Activated CD8-positive, alpha-beta T cell treated with anti-CD3 and anti-CD28 coated beads for 36 hours (primary cell): ENCODE measurements at regions not wholly inside any gene's neighbourhood (a gene's known extent, or its start where the extent isn't known, plus 50 kb on each side); places are given as distances from the start of the nearest gene placed in this dataset.

Source experiments
- ATAC-seq: fragments of 200-7000 bp; cut with Tn5 transposase; one replicate; pipeline ENCODE4 v1.10.0; 2021; ENCODE audit warnings: mild to moderate bottlenecking, moderate library complexity
- CTCF ChIA-PET: fragments of 350-600 bp; sonication (Branson Sonifier 250); formaldehyde crosslinking; loops from one replicate; lab custom pipeline; 2021; ENCODE audit warnings: antibody characterized with exemption; lab: Charles Lee
- POLR2A ChIA-PET: fragments of 350-600 bp; sonication (Branson Sonifier 250); formaldehyde crosslinking; loops from one replicate; lab custom pipeline; 2021; ENCODE audit warnings: antibody characterized with exemption; lab: Charles Lee
- DNase-seq: peaks from one replicate; pipeline ENCODE4 v3.0.0-alpha.2; 2020
- H3K27ac Mint-ChIP-seq: one replicate; pipeline ENCODE4 v1.8.0; 2021; ENCODE audit warnings: mild to moderate bottlenecking, mixed read lengths
- H3K27me3 Mint-ChIP-seq: one replicate; pipeline ENCODE4 v1.8.0; 2021; ENCODE audit warnings: mixed read lengths
- H3K36me3 Mint-ChIP-seq: one replicate; pipeline ENCODE4 v1.8.0; 2021; ENCODE audit warnings: low read depth, mixed read lengths
- H3K4me1 Mint-ChIP-seq: one replicate; pipeline ENCODE4 v1.8.0; 2021; ENCODE audit warnings: low read depth, mixed read lengths
- H3K4me3 Mint-ChIP-seq: one replicate; pipeline ENCODE4 v1.8.0; 2021; ENCODE audit warnings: mild to moderate bottlenecking, moderate library complexity, mixed read lengths
- H3K9me3 Mint-ChIP-seq: one replicate; pipeline ENCODE4 v1.8.0; 2021; ENCODE audit warnings: mixed read lengths
- intact Hi-C: fragments of 100-400 bp; cut with micrococcal nuclease; formaldehyde crosslinking; loops from one replicate; pipeline ENCODE4 v1.10.0; 2022
- TF ChIP-seq, protein P1 (sequence below): fragments of 200-600 bp; IDR thresholded peaks from one replicate; pipeline ENCODE4 v1.8.0; 2022; ENCODE audit warnings: antibody characterized with exemption, mild to moderate bottlenecking

DNA sequence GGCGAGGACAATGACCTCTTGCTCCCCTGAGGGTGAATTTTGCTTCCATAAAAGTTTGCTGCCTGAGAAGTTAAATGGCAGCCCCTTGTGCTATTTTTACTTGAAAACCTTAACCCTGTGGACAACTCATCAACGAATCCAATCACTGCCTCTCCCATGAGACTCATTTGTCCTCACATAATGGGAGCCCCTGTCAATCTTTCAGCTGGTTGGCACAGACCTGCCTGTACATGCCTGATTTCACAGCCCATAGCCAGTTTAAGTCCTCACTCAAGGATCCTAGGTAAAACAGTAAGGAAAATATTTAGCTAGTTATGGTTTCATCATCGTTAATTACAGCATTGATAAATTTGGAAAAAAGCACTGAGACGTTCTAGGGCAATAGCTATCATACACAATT lies 207.4 kb downstream of the NHLRC3 start:
- Mint-ChIP-seq H3K9me3 (no peaks in the 10 kb centered on the region), H3K27ac (no peak overlapping the region), H3K4me3 (no peak overlapping the region), H3K27me3 (peaks cover 12% of the 10 kb centered on the region), H3K4me1 (no peaks in the 10 kb centered on the region), H3K36me3 (no peaks in the 10 kb centered on the region)
- POLR2A ChIA-PET, result no interaction called here
- no peak for DNase-seq
- CTCF ChIA-PET, result interaction anchor here (1.5 kb wide), 1 partner anchor 16 kb away, joined by 5 read pairs; no protein-coding TSS in a partner anchor
- intact Hi-C loops, result no loop called here
- TF ChIP-seq, protein P1, sequence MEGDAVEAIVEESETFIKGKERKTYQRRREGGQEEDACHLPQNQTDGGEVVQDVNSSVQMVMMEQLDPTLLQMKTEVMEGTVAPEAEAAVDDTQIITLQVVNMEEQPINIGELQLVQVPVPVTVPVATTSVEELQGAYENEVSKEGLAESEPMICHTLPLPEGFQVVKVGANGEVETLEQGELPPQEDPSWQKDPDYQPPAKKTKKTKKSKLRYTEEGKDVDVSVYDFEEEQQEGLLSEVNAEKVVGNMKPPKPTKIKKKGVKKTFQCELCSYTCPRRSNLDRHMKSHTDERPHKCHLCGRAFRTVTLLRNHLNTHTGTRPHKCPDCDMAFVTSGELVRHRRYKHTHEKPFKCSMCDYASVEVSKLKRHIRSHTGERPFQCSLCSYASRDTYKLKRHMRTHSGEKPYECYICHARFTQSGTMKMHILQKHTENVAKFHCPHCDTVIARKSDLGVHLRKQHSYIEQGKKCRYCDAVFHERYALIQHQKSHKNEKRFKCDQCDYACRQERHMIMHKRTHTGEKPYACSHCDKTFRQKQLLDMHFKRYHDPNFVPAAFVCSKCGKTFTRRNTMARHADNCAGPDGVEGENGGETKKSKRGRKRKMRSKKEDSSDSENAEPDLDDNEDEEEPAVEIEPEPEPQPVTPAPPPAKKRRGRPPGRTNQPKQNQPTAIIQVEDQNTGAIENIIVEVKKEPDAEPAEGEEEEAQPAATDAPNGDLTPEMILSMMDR, result no peak
- no peak for ATAC-seq

DNA sequence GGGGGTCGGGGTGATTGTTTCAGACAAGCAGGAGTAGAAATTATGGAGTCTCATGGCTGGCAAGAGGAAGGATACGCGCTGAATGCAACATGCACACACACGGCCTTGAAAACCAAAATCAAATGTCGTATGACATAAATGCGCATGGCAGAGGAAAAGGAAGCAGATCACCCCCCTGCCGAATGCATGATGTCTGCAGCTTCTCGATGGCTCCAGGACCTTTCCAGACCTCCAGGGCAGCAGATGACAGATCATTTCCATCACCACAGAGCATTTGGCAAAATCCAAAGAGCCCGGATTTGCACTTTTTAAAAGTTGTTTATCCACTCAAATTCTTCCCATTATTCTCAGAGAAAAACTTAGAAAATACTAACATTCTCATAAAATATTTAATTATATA lies 211.7 kb downstream of the NHLRC3 start:
- ChIA-PET CTCF (no interaction called here), POLR2A (no interaction called here)
- peaks cover 13% of the 10 kb centered on the region for H3K27me3 Mint-ChIP-seq
- no peak overlapping the region for H3K4me3 Mint-ChIP-seq
- no peak overlapping the region for H3K27ac Mint-ChIP-seq
- DNase-seq, result no peak
- TF ChIP-seq, protein P1, result no peak
- H3K36me3 Mint-ChIP-seq, result no peaks in the 10 kb centered on the region
- ATAC-seq, result no peak
- intact Hi-C loops, result no loop called here
- H3K4me1 Mint-ChIP-seq, result no peaks in the 10 kb centered on the region
- no peaks in the 10 kb centered on the region for H3K9me3 Mint-ChIP-seq

DNA sequence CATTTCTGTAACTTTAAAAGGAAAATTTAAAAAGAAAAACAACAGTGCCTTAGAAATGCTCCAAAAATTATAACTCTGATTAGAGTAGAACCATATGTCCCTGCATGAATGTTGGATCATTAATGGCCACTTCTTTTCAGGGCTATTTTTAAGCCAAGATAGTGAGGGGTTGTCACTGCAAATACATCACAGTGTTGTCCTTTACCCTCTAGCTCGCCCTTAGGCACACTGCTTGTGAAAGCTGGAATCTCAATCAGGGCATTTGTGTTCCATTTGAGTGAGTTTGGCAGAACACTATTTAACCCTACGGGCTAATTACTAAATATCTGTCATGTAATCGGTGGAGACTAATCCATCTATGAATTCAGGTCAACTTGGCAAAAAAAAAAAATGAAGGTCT lies 212.2 kb downstream of the NHLRC3 start:
- DNase-seq (no peak), ATAC-seq (no peak)
- ChIA-PET POLR2A (no interaction called here), CTCF (no interaction called here)
- TF ChIP-seq, protein P1, result no peak
- Mint-ChIP-seq H3K4me1 (no peaks in the 10 kb centered on the region), H3K27me3 (peaks cover 13% of the 10 kb centered on the region), H3K4me3 (no peak overlapping the region), H3K36me3 (no peaks in the 10 kb centered on the region), H3K9me3 (no peaks in the 10 kb centered on the region), H3K27ac (no peak overlapping the region)
- intact Hi-C loops, result no loop called here

DNA sequence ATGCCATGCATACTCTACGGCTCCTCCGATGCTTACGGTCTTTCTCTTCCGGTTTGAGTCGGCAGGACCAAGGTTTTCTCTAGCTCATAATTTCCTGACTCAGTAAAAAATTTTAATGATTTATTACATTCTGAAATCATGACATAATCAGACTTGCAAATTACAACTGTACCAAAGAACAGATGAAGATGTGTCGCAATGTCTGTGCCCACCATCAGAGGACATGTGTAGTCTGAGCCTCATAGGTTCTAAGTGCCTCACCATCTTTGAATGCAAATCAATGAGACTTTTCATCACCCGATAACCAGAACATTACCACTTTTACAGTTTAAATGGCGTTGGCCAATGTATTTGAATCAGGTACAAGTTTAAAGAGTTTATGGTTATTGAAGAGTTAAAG lies 213.1 kb downstream of the NHLRC3 start:
- H3K27me3 Mint-ChIP-seq, result peaks cover 10% of the 10 kb centered on the region

DNA sequence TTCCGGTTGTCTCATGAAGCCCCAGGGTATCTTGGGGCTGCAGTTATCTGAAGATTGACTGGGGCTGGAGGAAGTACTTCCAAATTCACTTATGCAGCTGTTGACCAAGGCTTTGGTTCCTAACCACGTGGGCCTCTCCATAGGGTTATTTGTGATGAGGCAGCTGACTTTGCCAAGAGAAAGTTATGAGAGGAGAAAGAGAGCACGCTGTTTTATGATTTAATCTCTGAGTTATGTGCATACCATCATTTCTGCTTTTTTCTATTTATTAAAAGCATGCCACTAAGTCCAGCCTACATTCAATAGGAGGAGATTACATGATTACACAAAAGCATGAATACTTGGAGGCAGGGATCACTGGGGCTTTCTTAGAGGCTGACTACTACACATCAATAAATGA lies 215.5 kb downstream of the NHLRC3 start:
- TF ChIP-seq, protein P1, result no peak
- ChIA-PET CTCF (no interaction called here), POLR2A (no interaction called here)
- DNase-seq (no peak), ATAC-seq (no peak)
- Mint-ChIP-seq H3K4me1 (peaks cover 1% of the 10 kb centered on the region), H3K36me3 (no peaks in the 10 kb centered on the region), H3K4me3 (no peak overlapping the region), H3K27ac (no peak overlapping the region), H3K27me3 (peaks cover 6% of the 10 kb centered on the region), H3K9me3 (no peaks in the 10 kb centered on the region)
- intact Hi-C loops, result no loop called here

More for the DNA sequence above, 213.1 kb downstream of the NHLRC3 start:
- ChIA-PET POLR2A (interaction anchor here (0.6 kb wide), 1 partner anchor 101 kb away, joined by 3 read pairs; no protein-coding TSS in a partner anchor), CTCF (no interaction called here)
- no peaks in the 10 kb centered on the region for H3K4me1 Mint-ChIP-seq
- TF ChIP-seq, protein P1, result no peak
- H3K27ac Mint-ChIP-seq, result no peak overlapping the region
- ATAC-seq (no peak), DNase-seq (no peak)
- no peak overlapping the region for H3K4me3 Mint-ChIP-seq
- intact Hi-C loops, result no loop called here
- no peaks in the 10 kb centered on the region for H3K9me3 Mint-ChIP-seq
- H3K36me3 Mint-ChIP-seq, result no peaks in the 10 kb centered on the region
